ENCODE measurements at regions not wholly inside any gene's neighbourhood (a gene's known extent, or its start where the extent isn't known, plus 50 kb on each side); places are given as distances from the start of the nearest gene placed in this dataset.

DNA sequence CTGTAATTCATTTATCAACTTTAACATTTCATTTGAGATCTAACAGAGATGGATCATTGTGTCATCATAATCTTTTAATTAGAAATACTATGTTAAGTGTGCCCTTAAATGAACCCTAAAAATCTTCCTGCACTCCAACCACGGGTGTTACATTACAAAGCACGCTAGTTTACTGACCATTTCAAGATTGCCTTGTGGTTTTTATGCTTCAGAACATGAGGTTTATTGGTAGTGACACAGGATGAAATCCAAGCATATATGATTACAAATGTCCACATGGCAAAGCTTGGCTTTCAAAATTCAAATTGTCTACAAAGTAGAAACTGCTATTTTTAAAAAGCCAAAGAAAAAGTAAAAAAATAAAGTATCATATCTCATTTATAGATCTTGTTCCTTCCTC is 190.4 kb upstream of the USP25 start (continued):
- no peak for TF ChIP-seq MBD1 (CRISPR knock-in tag; IDR thresholded peaks at IDR 0.05)
- no peak for TF ChIP-seq NFE2L1 (tag; IDR thresholded peaks at IDR 0.05; ENCODE audit: borderline replicate concordance, low read depth)
- no peak for TF ChIP-seq HCFC1 (IDR thresholded peaks at IDR 0.05; ENCODE audit: low read depth, low read length)
- no peak for TF ChIP-seq PHF8 (IDR thresholded peaks at IDR 0.05; ENCODE audit: borderline replicate concordance, low read length)
- no peak for TF ChIP-seq PRDM10 (IDR thresholded peaks at IDR 0.05; ENCODE audit: partially characterized antibody)
- no peak for TF ChIP-seq STAG1 (CRISPR knock-in tag; IDR thresholded peaks at IDR 0.05; ENCODE audit: borderline replicate concordance)
- TF ChIP-seq SIN3B (IDR thresholded peaks at IDR 0.05; ENCODE audit: low read depth) = no peak
